Mesendoderm (in vitro differentiated cells): ENCODE measurements at regions not wholly inside any gene's neighbourhood (a gene's known extent, or its start where the extent isn't known, plus 50 kb on each side); places are given as distances from the start of the nearest gene placed in this dataset.

Experiments
- DNase-seq: peaks from one replicate; pipeline ENCODE4 v3.0.0; 2013
- H2AK5ac ChIP-seq: 2 replicates; pipeline ENCODE4 v1.6.1; 2013; ENCODE audit warnings: low read length, inconsistent platforms
- H2BK120ac ChIP-seq: 2 replicates; pipeline ENCODE4 v1.6.1; 2013; ENCODE audit warnings: low read depth, mild to moderate bottlenecking, low read length, moderate library complexity, mixed read lengths
- H2BK15ac ChIP-seq: replicated peaks from 2 replicates; pipeline ENCODE4 v1.6.1; 2013; ENCODE audit warnings: low read depth, mild to moderate bottlenecking, moderate library complexity
- H2BK5ac ChIP-seq: 2 replicates; pipeline ENCODE4 v1.6.1; 2013; ENCODE audit warnings: low read length, inconsistent platforms
- H3K18ac ChIP-seq: 2 replicates; pipeline ENCODE4 v1.6.1; 2013; ENCODE audit warnings: mild to moderate bottlenecking, low read length, mixed read lengths
- H3K23ac ChIP-seq: one replicate; pipeline ENCODE4 v1.6.1; 2013; ENCODE audit warnings: low read length
- H3K27ac ChIP-seq: 2 replicates; pipeline ENCODE4 v1.5.1; 2013; ENCODE audit warnings: low read depth, mild to moderate bottlenecking, inconsistent platforms, low read length, moderate library complexity
- H3K27me3 ChIP-seq: 2 replicates; pipeline ENCODE4 v1.6.1; 2013; ENCODE audit warnings: low read length, control low read depth, mild to moderate bottlenecking, inconsistent platforms; ENCODE audit not compliant: insufficient read depth, poor library complexity
- H3K36me3 ChIP-seq: 2 replicates; pipeline ENCODE4 v1.6.1; 2013; ENCODE audit warnings: low read length, inconsistent platforms; ENCODE audit not compliant: control insufficient read depth, insufficient read depth
- H3K4ac ChIP-seq: one replicate; pipeline ENCODE4 v1.6.1; 2013; ENCODE audit warnings: low read depth, mild to moderate bottlenecking, low read length, moderate library complexity
- H3K4me1 ChIP-seq: 2 replicates; pipeline ENCODE4 v1.6.1; 2013; ENCODE audit warnings: low read depth, low read length, inconsistent platforms; ENCODE audit not compliant: control insufficient read depth
- H3K4me2 ChIP-seq: 2 replicates; pipeline ENCODE4 v1.6.1; 2013; ENCODE audit warnings: low read length
- H3K4me3 ChIP-seq: 2 replicates; pipeline ENCODE4 v1.5.1; 2013; ENCODE audit warnings: mild to moderate bottlenecking, low read length
- H3K56ac ChIP-seq: one replicate; pipeline ENCODE4 v1.6.1; 2013; ENCODE audit warnings: low read length
- H3K79me1 ChIP-seq: 2 replicates; pipeline ENCODE4 v1.6.1; 2013; ENCODE audit warnings: low read length, inconsistent platforms
- H3K79me2 ChIP-seq: 2 replicates; pipeline ENCODE4 v1.6.1; 2013; ENCODE audit warnings: mild to moderate bottlenecking, low read length; ENCODE audit not compliant: control insufficient read depth, insufficient read depth
- H3K9ac ChIP-seq: 2 replicates; pipeline ENCODE4 v1.6.1; 2013; ENCODE audit warnings: low read length, inconsistent platforms
- H4K5ac ChIP-seq: one replicate; pipeline ENCODE4 v1.6.1; 2013; ENCODE audit warnings: low read length
- H4K8ac ChIP-seq: one replicate; pipeline ENCODE4 v1.6.1; 2013; ENCODE audit warnings: low read depth, mild to moderate bottlenecking, control low read depth, low read length, moderate library complexity
- WGBS: extraction: QIAGEN DNeasy Blood & Tissue Kit; methylation state at CpG from one replicate; pipeline ENCODE4 v1.1.7; 2013; ENCODE audit warnings: low lambda C conversion rate, missing lambda C conversion rate; ENCODE audit not compliant: insufficient coverage; ENCODE audit errors: extremely low coverage; 5-methylcytosine and 5-hydroxymethylcytosine counted together

- no peak overlapping the region for H3K4me3 ChIP-seq
- no peak overlapping the region for H3K9ac ChIP-seq
- H2BK5ac ChIP-seq = no peak overlapping the region
- H2BK120ac ChIP-seq = no peak overlapping the region
- H3K36me3 ChIP-seq = no peaks in the 10 kb centered on the region
- WGBS = no CpG with 5 or more reads among the region's 3 CpGs
- no peak for DNase-seq
- H3K27me3 ChIP-seq = no peaks in the 10 kb centered on the region
- no peak overlapping the region for H3K23ac ChIP-seq
- H4K8ac ChIP-seq = no peak overlapping the region
- H3K27ac ChIP-seq = no peak overlapping the region
- no peak overlapping the region for H2AK5ac ChIP-seq
- H3K79me2 ChIP-seq = no peaks in the 10 kb centered on the region
- H3K18ac ChIP-seq = no peak overlapping the region
- no peak overlapping the region for H3K4me2 ChIP-seq
- no peaks in the 10 kb centered on the region for H3K79me1 ChIP-seq
- no peak overlapping the region for H4K5ac ChIP-seq
- H3K56ac ChIP-seq = no peak overlapping the region
- H2BK15ac ChIP-seq = no peak overlapping the region
- H3K4me1 ChIP-seq = no peaks in the 10 kb centered on the region
- H3K4ac ChIP-seq = no peak overlapping the region
Measured at GRCh38 chr3:159657176-159657575, 331.5 kb upstream of the IL12A start.

- no peak overlapping the region for H2BK120ac ChIP-seq
- no peak overlapping the region for H4K8ac ChIP-seq
- no peak overlapping the region for H3K4me3 ChIP-seq
- H3K79me2 ChIP-seq = no peaks in the 10 kb centered on the region
- H3K27me3 ChIP-seq = no peaks in the 10 kb centered on the region
- no peak overlapping the region for H3K18ac ChIP-seq
- H3K4me2 ChIP-seq = no peak overlapping the region
- no peak overlapping the region for H3K4ac ChIP-seq
- no peaks in the 10 kb centered on the region for H3K36me3 ChIP-seq
- DNase-seq = no peak
- no peaks in the 10 kb centered on the region for H3K4me1 ChIP-seq
- no peak overlapping the region for H3K9ac ChIP-seq
- H3K27ac ChIP-seq = no peak overlapping the region
- H2AK5ac ChIP-seq = no peak overlapping the region
- WGBS = no CpG with 5 or more reads among the region's 6 CpGs
- H3K56ac ChIP-seq = no peak overlapping the region
- H4K5ac ChIP-seq = no peak overlapping the region
- no peak overlapping the region for H2BK15ac ChIP-seq
- H2BK5ac ChIP-seq = no peak overlapping the region
- H3K23ac ChIP-seq = no peak overlapping the region
- no peaks in the 10 kb centered on the region for H3K79me1 ChIP-seq
Measured at GRCh38 chr3:159657629-159658028, 331.0 kb upstream of the IL12A start.

- Histone ChIP-seq H3K18ac (no peak overlapping the region), H3K79me1 (no peaks in the 10 kb centered on the region), H2AK5ac (no peak overlapping the region), H3K79me2 (no peaks in the 10 kb centered on the region), H3K4me3 (no peak overlapping the region), H3K56ac (no peak overlapping the region), H4K8ac (no peak overlapping the region), H3K23ac (no peak overlapping the region), H3K36me3 (no peaks in the 10 kb centered on the region), H3K4me1 (no peaks in the 10 kb centered on the region), H3K27me3 (no peaks in the 10 kb centered on the region), H2BK120ac (no peak overlapping the region), H2BK5ac (no peak overlapping the region), H3K4ac (no peak overlapping the region), H3K4me2 (no peak overlapping the region), H4K5ac (no peak overlapping the region), H3K9ac (no peak overlapping the region), H3K27ac (no peak overlapping the region), H2BK15ac (no peak overlapping the region)
- DNase-seq = no peak
- WGBS = 100% methylated on average over 2 of the region's 3 CpGs
Measured at GRCh38 chr3:159660326-159660725, 328.3 kb upstream of the IL12A start.

GRCh38 chr3:159660901-159661300 is 327.7 kb upstream of the IL12A start:
- no peak for DNase-seq
- no peak overlapping the region for H2BK15ac ChIP-seq
- no peak overlapping the region for H4K5ac ChIP-seq
- H3K18ac ChIP-seq = no peak overlapping the region
- no peak overlapping the region for H3K23ac ChIP-seq
- H2BK120ac ChIP-seq = no peak overlapping the region
- H3K56ac ChIP-seq = no peak overlapping the region
- H3K79me1 ChIP-seq = no peaks in the 10 kb centered on the region
- no peak overlapping the region for H2BK5ac ChIP-seq
- WGBS = no CpG with 5 or more reads among the region's 1 CpG
- H3K79me2 ChIP-seq = no peaks in the 10 kb centered on the region
- no peak overlapping the region for H2AK5ac ChIP-seq
- H3K4ac ChIP-seq = no peak overlapping the region
- H3K4me2 ChIP-seq = no peak overlapping the region
- no peak overlapping the region for H4K8ac ChIP-seq
- H3K4me3 ChIP-seq = no peak overlapping the region
- no peak overlapping the region for H3K9ac ChIP-seq
- H3K27ac ChIP-seq = no peak overlapping the region
- H3K4me1 ChIP-seq = no peaks in the 10 kb centered on the region
- no peaks in the 10 kb centered on the region for H3K36me3 ChIP-seq
- no peaks in the 10 kb centered on the region for H3K27me3 ChIP-seq

GRCh38 chr3:159662549-159662948 is 326.1 kb upstream of the IL12A start:
- Histone ChIP-seq H3K27me3 (no peaks in the 10 kb centered on the region), H2BK5ac (no peak overlapping the region), H3K4me1 (no peaks in the 10 kb centered on the region), H4K8ac (no peak overlapping the region), H2BK15ac (no peak overlapping the region), H2BK120ac (no peak overlapping the region), H3K36me3 (no peaks in the 10 kb centered on the region), H3K56ac (no peak overlapping the region), H3K79me1 (no peaks in the 10 kb centered on the region), H3K4me3 (no peak overlapping the region), H4K5ac (no peak overlapping the region), H3K79me2 (no peaks in the 10 kb centered on the region), H3K4me2 (no peak overlapping the region), H3K27ac (no peak overlapping the region), H3K18ac (no peak overlapping the region), H3K9ac (no peak overlapping the region), H3K4ac (no peak overlapping the region), H2AK5ac (no peak overlapping the region), H3K23ac (no peak overlapping the region)
- DNase-seq = no peak

- Histone ChIP-seq H3K4me1 (no peaks in the 10 kb centered on the region), H3K36me3 (no peaks in the 10 kb centered on the region), H3K56ac (no peak overlapping the region), H4K8ac (no peak overlapping the region), H4K5ac (no peak overlapping the region), H3K4ac (no peak overlapping the region), H3K4me3 (no peak overlapping the region), H3K27me3 (no peaks in the 10 kb centered on the region), H2BK120ac (no peak overlapping the region), H3K18ac (no peak overlapping the region), H3K27ac (no peak overlapping the region), H3K79me2 (no peaks in the 10 kb centered on the region), H2BK15ac (no peak overlapping the region), H3K23ac (no peak overlapping the region), H3K4me2 (no peak overlapping the region), H2BK5ac (no peak overlapping the region), H3K79me1 (no peaks in the 10 kb centered on the region), H3K9ac (no peak overlapping the region), H2AK5ac (no peak overlapping the region)
- DNase-seq = no peak
- WGBS = no CpG with 5 or more reads among the region's 2 CpGs
Measured at GRCh38 chr3:159664006-159664405, 324.6 kb upstream of the IL12A start.
